Activated CD4-positive, alpha-beta T cell treated with anti-CD3 and anti-CD28 coated beads for 36 hours (primary cell): ENCODE measurements at regions not wholly inside any gene's neighbourhood (a gene's known extent, or its start where the extent isn't known, plus 50 kb on each side); places are given as distances from the start of the nearest gene placed in this dataset.

Experiments
- ATAC-seq: fragments of 200-7000 bp; cut with Tn5 transposase; one replicate; pipeline ENCODE4 v1.10.0; 2021; ENCODE audit warnings: mild to moderate bottlenecking, moderate library complexity
- CTCF ChIA-PET: fragments of 350-600 bp; sonication (Branson Sonifier 250); formaldehyde crosslinking; loops from one replicate; lab custom pipeline; 2021; ENCODE audit warnings: antibody characterized with exemption; lab: Charles Lee
- POLR2A ChIA-PET: fragments of 350-600 bp; sonication (Branson Sonifier 250); formaldehyde crosslinking; loops from one replicate; lab custom pipeline; 2021; ENCODE audit warnings: antibody characterized with exemption, inconsistent platforms; lab: Charles Lee
- DNase-seq: peaks from one replicate; pipeline ENCODE4 v3.0.0-alpha.2; 2020
- H3K27ac Mint-ChIP-seq: one replicate; pipeline ENCODE4 v1.8.0; 2021; ENCODE audit warnings: mixed read lengths
- H3K27me3 Mint-ChIP-seq: one replicate; pipeline ENCODE4 v1.8.0; 2021; ENCODE audit warnings: mixed read lengths
- H3K36me3 Mint-ChIP-seq: one replicate; pipeline ENCODE4 v1.8.0; 2021; ENCODE audit warnings: low read depth, mixed read lengths
- H3K4me1 Mint-ChIP-seq: one replicate; pipeline ENCODE4 v1.8.0; 2021; ENCODE audit warnings: mixed read lengths
- H3K4me3 Mint-ChIP-seq: one replicate; pipeline ENCODE4 v1.8.0; 2021; ENCODE audit warnings: mild to moderate bottlenecking, moderate library complexity, mixed read lengths
- H3K9me3 Mint-ChIP-seq: one replicate; pipeline ENCODE4 v1.8.0; 2021; ENCODE audit warnings: low read depth, mixed read lengths
- intact Hi-C, 2 experiments: fragments of 100-400 bp; cut with DNase I in 1 of 2; cut with micrococcal nuclease in 1 of 2; formaldehyde crosslinking; loops; one replicate each; pipeline versions ENCODE4 v1.14.2 to v1.15.1; 2022 to 2024; cut with DNase I, micrococcal nuclease

- ChIA-PET CTCF (no interaction called here), POLR2A (no interaction called here)
- Mint-ChIP-seq H3K36me3 (no peaks in the 10 kb centered on the region), H3K4me3 (no peak overlapping the region), H3K27ac (no peak overlapping the region), H3K9me3 (peaks cover 8% of the 10 kb centered on the region), H3K27me3 (no peaks in the 10 kb centered on the region), H3K4me1 (no peaks in the 10 kb centered on the region)
- intact Hi-C loops: no loop called here
- ATAC-seq (no peak), DNase-seq (no peak)
These were observed 147.4 kb upstream of the STAC start for GRCh38 chr3:36232797-36233489.

GRCh38 chr3:36244728-36245127 lies 135.6 kb upstream of the STAC start:
- H3K27me3 Mint-ChIP-seq: no peaks in the 10 kb centered on the region
- POLR2A ChIA-PET: no interaction called here
- intact Hi-C loops: no loop called here
- CTCF ChIA-PET: no interaction called here
- H3K27ac Mint-ChIP-seq: no peak overlapping the region
- H3K4me3 Mint-ChIP-seq: no peak overlapping the region
- no peaks in the 10 kb centered on the region for H3K4me1 Mint-ChIP-seq
- no peaks in the 10 kb centered on the region for H3K36me3 Mint-ChIP-seq
- no peak for DNase-seq
- ATAC-seq: no peak
- H3K9me3 Mint-ChIP-seq: peaks cover 1% of the 10 kb centered on the region

GRCh38 chr3:36248374-36248773 lies 131.9 kb upstream of the STAC start:
- CTCF ChIA-PET: interaction anchor here (0.6 kb wide), 1 partner anchor 260 kb away, joined by 3 read pairs; no protein-coding TSS in a partner anchor
- intact Hi-C loops: no loop called here
- no peaks in the 10 kb centered on the region for H3K27me3 Mint-ChIP-seq
- peaks cover 13% of the 10 kb centered on the region for H3K9me3 Mint-ChIP-seq
- no peak overlapping the region for H3K27ac Mint-ChIP-seq
- H3K36me3 Mint-ChIP-seq: no peaks in the 10 kb centered on the region
- DNase-seq (no peak), ATAC-seq (no peak)
- POLR2A ChIA-PET: no interaction called here
- H3K4me1 Mint-ChIP-seq: no peaks in the 10 kb centered on the region
- no peak overlapping the region for H3K4me3 Mint-ChIP-seq

GRCh38 chr3:36250191-36250590 lies 130.1 kb upstream of the STAC start:
- Mint-ChIP-seq H3K4me1 (no peaks in the 10 kb centered on the region), H3K9me3 (peaks cover 13% of the 10 kb centered on the region), H3K27ac (no peak overlapping the region), H3K36me3 (no peaks in the 10 kb centered on the region), H3K4me3 (no peak overlapping the region), H3K27me3 (no peaks in the 10 kb centered on the region)
- ChIA-PET CTCF (no interaction called here), POLR2A (no interaction called here)
- DNase-seq (no peak), ATAC-seq (no peak)
- intact Hi-C loops: no loop called here

GRCh38 chr3:36257158-36257852 lies 123.0 kb upstream of the STAC start:
- H3K4me3 Mint-ChIP-seq: no peak overlapping the region
- no peak for DNase-seq
- no peaks in the 10 kb centered on the region for H3K27me3 Mint-ChIP-seq
- POLR2A ChIA-PET: no interaction called here
- CTCF ChIA-PET: no interaction called here
- H3K4me1 Mint-ChIP-seq: no peaks in the 10 kb centered on the region
- H3K9me3 Mint-ChIP-seq: peaks cover 6% of the 10 kb centered on the region
- intact Hi-C loops: no loop called here
- no peaks in the 10 kb centered on the region for H3K36me3 Mint-ChIP-seq
- no peak for ATAC-seq
- no peak overlapping the region for H3K27ac Mint-ChIP-seq

GRCh38 chr3:36258421-36258820 lies 121.9 kb upstream of the STAC start:
- H3K27ac Mint-ChIP-seq: no peak overlapping the region
- H3K36me3 Mint-ChIP-seq: no peaks in the 10 kb centered on the region
- no peaks in the 10 kb centered on the region for H3K9me3 Mint-ChIP-seq
- ChIA-PET CTCF (no interaction called here), POLR2A (no interaction called here)
- DNase-seq (no peak), ATAC-seq (no peak)
- intact Hi-C loops: no loop called here
- no peaks in the 10 kb centered on the region for H3K4me1 Mint-ChIP-seq
- no peak overlapping the region for H3K4me3 Mint-ChIP-seq
- no peaks in the 10 kb centered on the region for H3K27me3 Mint-ChIP-seq

- no peak overlapping the region for H3K4me3 Mint-ChIP-seq
- ChIA-PET POLR2A (no interaction called here), CTCF (no interaction called here)
- intact Hi-C loops: no loop called here
- no peaks in the 10 kb centered on the region for H3K36me3 Mint-ChIP-seq
- H3K27me3 Mint-ChIP-seq: no peaks in the 10 kb centered on the region
- H3K4me1 Mint-ChIP-seq: no peaks in the 10 kb centered on the region
- no peak overlapping the region for H3K27ac Mint-ChIP-seq
- H3K9me3 Mint-ChIP-seq: no peaks in the 10 kb centered on the region
- DNase-seq (no peak), ATAC-seq (no peak)
These were observed 120.7 kb upstream of the STAC start for GRCh38 chr3:36259580-36259979.

- Mint-ChIP-seq H3K27ac (no peak overlapping the region), H3K4me3 (no peak overlapping the region), H3K36me3 (no peaks in the 10 kb centered on the region), H3K9me3 (no peaks in the 10 kb centered on the region), H3K27me3 (no peaks in the 10 kb centered on the region), H3K4me1 (no peaks in the 10 kb centered on the region)
- ATAC-seq (no peak), DNase-seq (no peak)
- intact Hi-C loops: no loop called here
- ChIA-PET CTCF (no interaction called here), POLR2A (no interaction called here)
These were observed 111.0 kb upstream of the STAC start for GRCh38 chr3:36269274-36269673.

- no peak for DNase-seq
- Mint-ChIP-seq H3K27ac (no peak overlapping the region), H3K27me3 (no peaks in the 10 kb centered on the region), H3K9me3 (peaks cover 4% of the 10 kb centered on the region), H3K36me3 (no peaks in the 10 kb centered on the region), H3K4me1 (no peaks in the 10 kb centered on the region), H3K4me3 (no peak overlapping the region)
- ChIA-PET POLR2A (no interaction called here), CTCF (no interaction called here)
- intact Hi-C loops: no loop called here
- no peak for ATAC-seq
These were observed 97.5 kb upstream of the STAC start for GRCh38 chr3:36282766-36283165.

GRCh38 chr3:36295296-36295695 lies 85.0 kb upstream of the STAC start:
- ChIA-PET POLR2A (no interaction called here), CTCF (no interaction called here)
- DNase-seq: no peak
- no peaks in the 10 kb centered on the region for H3K36me3 Mint-ChIP-seq
- no peak overlapping the region for H3K27ac Mint-ChIP-seq
- no peak for ATAC-seq
- H3K4me1 Mint-ChIP-seq: no peaks in the 10 kb centered on the region
- H3K4me3 Mint-ChIP-seq: no peak overlapping the region
- H3K9me3 Mint-ChIP-seq: peaks cover 3% of the 10 kb centered on the region
- intact Hi-C loops: no loop called here
- no peaks in the 10 kb centered on the region for H3K27me3 Mint-ChIP-seq

GRCh38 chr3:36297195-36297594 lies 83.1 kb upstream of the STAC start:
- intact Hi-C loops: no loop called here
- ATAC-seq (no peak), DNase-seq (no peak)
- H3K27ac Mint-ChIP-seq: no peak overlapping the region
- H3K27me3 Mint-ChIP-seq: no peaks in the 10 kb centered on the region
- ChIA-PET CTCF (no interaction called here), POLR2A (no interaction called here)
- H3K36me3 Mint-ChIP-seq: no peaks in the 10 kb centered on the region
- H3K4me1 Mint-ChIP-seq: no peaks in the 10 kb centered on the region
- peaks cover 3% of the 10 kb centered on the region for H3K9me3 Mint-ChIP-seq
- H3K4me3 Mint-ChIP-seq: no peak overlapping the region

GRCh38 chr3:36298188-36298587 lies 82.1 kb upstream of the STAC start:
- POLR2A ChIA-PET: interaction anchor here (0.6 kb wide), 1 partner anchor 772 kb away, joined by 3 read pairs; no protein-coding TSS in a partner anchor
- CTCF ChIA-PET: no interaction called here
- intact Hi-C loops: no loop called here
- DNase-seq (no peak), ATAC-seq (no peak)
- Mint-ChIP-seq H3K9me3 (peaks cover 3% of the 10 kb centered on the region), H3K36me3 (no peaks in the 10 kb centered on the region), H3K4me3 (no peak overlapping the region), H3K4me1 (no peaks in the 10 kb centered on the region), H3K27ac (no peak overlapping the region), H3K27me3 (no peaks in the 10 kb centered on the region)
